HepG2 (cell line): ENCODE measurements at regions not wholly inside any gene's neighbourhood (a gene's known extent, or its start where the extent isn't known, plus 50 kb on each side); places are given as distances from the start of the nearest gene placed in this dataset.

ENCODE experiments used
- ATAC-seq: fragments of 200-7000 bp; cut with Tn5 transposase; 3 replicates; pipeline ENCODE4 v1.9.1; 2020; ENCODE audit warnings: mild to moderate bottlenecking, moderate library complexity
- BruUV-seq: library from RNA; stranded (reverse); fragments of 400-500 nt; replicated peaks from 2 replicates; lab custom pipeline; 2021; lab: Mats Ljungman, UMichigan
- CTCF ChIA-PET: fragments of 300-600 bp; formaldehyde crosslinking; extraction: SDS; loops from one replicate; lab custom pipeline; 2021; ENCODE audit warnings: low total read pairs, inconsistent platforms, low intra/inter-chr PET ratio; lab: Yijun Ruan, JAX
- POLR2A ChIA-PET: fragments of 350-600 bp; sonication (Branson Sonifier 250); formaldehyde crosslinking; loops from one replicate; lab custom pipeline; 2020; ENCODE audit warnings: antibody characterized with exemption, inconsistent platforms; lab: Yijun Ruan, JAX
- DNase-seq: peaks from one replicate; pipeline ENCODE4 v3.0.0-alpha.2; 2015; ENCODE audit warnings: low spot score
- FAIRE-seq: peaks from 3 replicates; lab custom pipeline; 2011; peaks lifted over from hg19 to GRCh38; lab: Jason Lieb, UNC
- H2AFZ ChIP-seq: one replicate; pipeline ENCODE4 v1.6.1; 2011; ENCODE audit warnings: low read length, inconsistent platforms
- H3K27ac ChIP-seq: fragments of 300-600 bp; 3 replicates; pipeline ENCODE4 v1.8.0; 2011; ENCODE audit warnings: mixed run types, mild to moderate bottlenecking, mixed read lengths, low read length, inconsistent platforms; ENCODE audit not compliant: insufficient read depth; ENCODE audit errors: extremely low read length
- H3K27me3 ChIP-seq, 2 experiments: fragments of 200-600 bp in 1 of 2; 2 replicates in 1 of 2; 3 replicates in 1 of 2; pipeline versions ENCODE4 v1.6.0 to v1.8.0; 2011; ENCODE audit warnings: low read length in 2 of 2, mild to moderate bottlenecking in 2 of 2, moderate library complexity in 2 of 2, inconsistent platforms in 1 of 2; ENCODE audit not compliant: insufficient read depth in 2 of 2, control insufficient read depth in 1 of 2
- H3K36me3 ChIP-seq, 2 experiments: fragments of 200-600 bp in 1 of 2; replicated peaks in 1 of 2; 2 replicates in 1 of 2; 3 replicates in 1 of 2; pipeline versions ENCODE4 v1.5.1 to v1.8.0; 2011; ENCODE audit warnings: low read length in 2 of 2, inconsistent platforms in 1 of 2; ENCODE audit not compliant: insufficient read depth in 2 of 2, control insufficient read depth in 1 of 2
- H3K4me1 ChIP-seq: 2 replicates; pipeline ENCODE4 v1.5.1; 2012; ENCODE audit warnings: low read length, inconsistent platforms; ENCODE audit not compliant: insufficient read depth
- H3K4me2 ChIP-seq: 2 replicates; pipeline ENCODE4 v1.6.0; 2011; ENCODE audit warnings: low read depth, low read length, inconsistent platforms
- H3K4me3 ChIP-seq, 3 experiments: fragments of 200-600 bp in 1 of 3; sonication (generic), shearing (Covaris generic) in 1 of 3; replicated peaks in 1 of 3; 2 replicates each; pipeline ENCODE4 v1.5.1; 2011 to 2016; ENCODE audit warnings: low read length in 3 of 3, inconsistent platforms in 2 of 3, low read depth in 2 of 3, mild to moderate bottlenecking in 2 of 3, control low read depth in 1 of 3, mixed read lengths in 1 of 3; ENCODE audit not compliant: insufficient read depth in 1 of 3
- H3K79me2 ChIP-seq: one replicate; pipeline ENCODE4 v1.6.1; 2011; ENCODE audit warnings: low read length, inconsistent platforms; ENCODE audit not compliant: insufficient read depth
- H3K9ac ChIP-seq: 2 replicates; pipeline ENCODE4 v1.6.0; 2011; ENCODE audit warnings: mild to moderate bottlenecking, low read depth, low read length, inconsistent platforms; ENCODE audit not compliant: insufficient read depth
- H3K9me3 ChIP-seq: 2 replicates; pipeline ENCODE4 v1.5.1; 2012; ENCODE audit warnings: mild to moderate bottlenecking, low read length
- H4K20me1 ChIP-seq: 2 replicates; pipeline ENCODE4 v1.6.0; 2011; ENCODE audit warnings: inconsistent platforms, mild to moderate bottlenecking, low read length, moderate library complexity; ENCODE audit not compliant: insufficient read depth
- ATF1 ChIP-seq: IDR thresholded peaks from 2 replicates; pipeline ENCODE4 v1.6.1; 2016; ENCODE audit warnings: mild to moderate bottlenecking, control low read depth
- HDAC2 ChIP-seq: sonication (generic); formaldehyde crosslinking; IDR thresholded peaks from 2 replicates; pipeline ENCODE4 v1.4.0; 2020; ENCODE audit warnings: missing genetic modification reagents
- IRF1 ChIP-seq: sonication (generic); formaldehyde crosslinking; IDR thresholded peaks from 2 replicates; pipeline ENCODE4 v1.4.0; 2020; ENCODE audit warnings: low read depth, mild to moderate bottlenecking, missing genetic modification reagents
- MLLT10 ChIP-seq: sonication (generic); formaldehyde crosslinking; IDR thresholded peaks from 2 replicates; pipeline ENCODE4 v1.4.0; 2020; ENCODE audit warnings: missing genetic modification reagents
- SAP130 ChIP-seq: IDR thresholded peaks from 2 replicates; pipeline ENCODE4 v1.6.1; 2016; ENCODE audit warnings: low read depth
- TEAD2 ChIP-seq: sonication (generic); formaldehyde crosslinking; IDR thresholded peaks from 2 replicates; pipeline ENCODE4 v1.9.0; 2021; ENCODE audit warnings: missing genetic modification reagents
- TFAP4 ChIP-seq: sonication (generic); IDR thresholded peaks from 2 replicates; pipeline ENCODE4 v1.6.1; 2016; ENCODE audit warnings: low read depth, borderline replicate concordance
- USF2 ChIP-seq, 2 experiments: sonication (generic) in 1 of 2; formaldehyde crosslinking in 1 of 2; IDR thresholded peaks; 2 replicates each; pipeline versions ENCODE4 v1.5.1 to v1.6.1; 2011 to 2020; ENCODE audit warnings: borderline replicate concordance in 1 of 2, low read depth in 1 of 2, low read length in 1 of 2, mild to moderate bottlenecking in 1 of 2, missing genetic modification reagents in 1 of 2, moderate library complexity in 1 of 2
- WGBS: methylation state at CpG from one replicate; pipeline ENCODE4 v1.1.6; 2017; ENCODE audit warnings: low lambda C conversion rate; 5-methylcytosine and 5-hydroxymethylcytosine counted together
- in situ Hi-C: cut with HindIII; loops from 2 replicates; pipeline ENCODE4 v1.10.0; 2017; ENCODE audit warnings: low pct_unique_long_range_greater_than_20kb; ENCODE audit not compliant: extremely low pct_ligation_motif_present
- intact Hi-C: fragments of 100-400 bp; cut with micrococcal nuclease; formaldehyde crosslinking; loops from one replicate; pipeline ENCODE4 v1.10.0; 2022; ENCODE audit not compliant: unreplicated experiment

GRCh38 chr3:25000971-25001591 lies 427.0 kb upstream of the RARB start:
- BruUV-seq, result no TSS peak
- WGBS, result 100% methylated on average over 1 of the region's 1 CpG
- no peaks in the 10 kb centered on the region for H3K4me1 ChIP-seq
- ATAC-seq, result no peak
- in situ Hi-C loops (no loop called here), intact Hi-C loops (no loop called here)
- no peaks in the 10 kb centered on the region for H3K9me3 ChIP-seq
- no peaks in the 10 kb centered on the region for H3K27me3 ChIP-seq
- FAIRE-seq, result no peak
- TF ChIP-seq SAP130 (CRISPR knock-in tag), result no peak
- TF ChIP-seq ATF1 (CRISPR knock-in tag), result no peak
- no peak for TF ChIP-seq TFAP4
- TF ChIP-seq MLLT10 (CRISPR knock-in tag), result no peak
- no peaks in the 10 kb centered on the region for H4K20me1 ChIP-seq
- H3K4me3 ChIP-seq, result no peak overlapping the region
- H3K27ac ChIP-seq, result no peak overlapping the region
- no peak overlapping the region for H3K9ac ChIP-seq
- no peak overlapping the region for H2AFZ ChIP-seq
- CTCF ChIA-PET, result no interaction called here
- no peak overlapping the region for H3K4me2 ChIP-seq
- H3K36me3 ChIP-seq, result no peaks in the 10 kb centered on the region
- no peaks in the 10 kb centered on the region for H3K79me2 ChIP-seq
- DNase-seq, result no peak
- POLR2A ChIA-PET, result no interaction called here

GRCh38 chr3:25002052-25002451 lies 426.0 kb upstream of the RARB start:
- DNase-seq (no peak), ATAC-seq (no peak), FAIRE-seq (no peak)
- no peak overlapping the region for H2AFZ ChIP-seq
- 0% methylated on average over 2 of the region's 2 CpGs for WGBS
- H3K9ac ChIP-seq, result no peak overlapping the region
- H3K4me1 ChIP-seq, result no peaks in the 10 kb centered on the region
- POLR2A ChIA-PET, result no interaction called here
- in situ Hi-C loops, result no loop called here
- BruUV-seq, result no TSS peak
- H3K4me2 ChIP-seq, result no peak overlapping the region
- no peak overlapping the region for H3K4me3 ChIP-seq
- H3K9me3 ChIP-seq, result no peaks in the 10 kb centered on the region
- intact Hi-C loops, result no loop called here
- H3K27me3 ChIP-seq, result no peaks in the 10 kb centered on the region; a peak in 1 of 5 replicates
- no peaks in the 10 kb centered on the region for H4K20me1 ChIP-seq
- H3K36me3 ChIP-seq, result no peaks in the 10 kb centered on the region
- H3K79me2 ChIP-seq, result no peaks in the 10 kb centered on the region
- no peak overlapping the region for H3K27ac ChIP-seq
- CTCF ChIA-PET, result no interaction called here
- TF ChIP-seq HDAC2 (CRISPR knock-in tag) (no peak), TEAD2 (CRISPR knock-in tag) (no peak), IRF1 (CRISPR knock-in tag) (no peak), USF2 (IDR thresholded peaks at IDR 0.05; ENCODE audit: low read depth, low read length) (no peak), USF2 (CRISPR knock-in tag; IDR thresholded peaks at IDR 0.05; ENCODE audit: borderline replicate concordance) (no peak)
